Lung (tissue), 11 donors: ENCODE measurements at regions not wholly inside any gene's neighbourhood (a gene's known extent, or its start where the extent isn't known, plus 50 kb on each side); places are given as distances from the start of the nearest gene placed in this dataset.

Experiments used
- ATAC-seq: fragments of 200-7000 bp; cut with Tn5 transposase; one replicate; pipeline ENCODE4 v1.9.1; 2020; ENCODE audit warnings: moderate number of reproducible peaks; ENCODE audit not compliant: insufficient read depth, low FRiP score
- DNase-seq, 3 donors: peaks; one replicate each; pipeline ENCODE4 v3.0.0-alpha.2; 2013 to 2017
- H3K27ac ChIP-seq, 2 donors: one replicate each; pipeline ENCODE4 v1.5.1; 2013; ENCODE audit warnings: mild to moderate bottlenecking in 2 of 2, moderate library complexity in 2 of 2, control low read depth in 1 of 2, inconsistent platforms in 1 of 2, low read depth in 1 of 2, low read length in 1 of 2
- H3K27me3 ChIP-seq, 3 donors: one replicate each; pipeline ENCODE4 v1.5.1; 2013; ENCODE audit warnings: low read length in 2 of 3; ENCODE audit not compliant: control insufficient read depth in 3 of 3, insufficient read depth in 3 of 3
- H3K36me3 ChIP-seq, 4 donors: one replicate each; pipeline ENCODE4 v1.5.1; 2013; ENCODE audit warnings: low read length in 4 of 4, mild to moderate bottlenecking in 1 of 4, moderate library complexity in 1 of 4; ENCODE audit not compliant: control insufficient read depth in 4 of 4, insufficient read depth in 4 of 4
- H3K4me1 ChIP-seq, 5 donors: one replicate each; pipeline ENCODE4 v1.5.1; 2013; ENCODE audit warnings: low read length in 5 of 5, mild to moderate bottlenecking in 2 of 5, moderate library complexity in 1 of 5; ENCODE audit not compliant: control insufficient read depth in 5 of 5, insufficient read depth in 5 of 5
- H3K4me3 ChIP-seq: one replicate; pipeline ENCODE4 v1.5.1; 2013; ENCODE audit warnings: mild to moderate bottlenecking, control low read depth, moderate library complexity
- H3K9ac ChIP-seq, 2 donors: one replicate each; pipeline ENCODE4 v1.5.1; 2013; ENCODE audit warnings: low read length in 2 of 2, control low read depth in 1 of 2; ENCODE audit not compliant: insufficient read depth in 1 of 2
- H3K9me3 ChIP-seq, 4 donors: one replicate each; pipeline ENCODE4 v1.5.1; 2013; ENCODE audit warnings: low read length in 3 of 4, mild to moderate bottlenecking in 1 of 4, moderate library complexity in 1 of 4; ENCODE audit not compliant: control insufficient read depth in 4 of 4, insufficient read depth in 3 of 4
- CTCF ChIP-seq: IDR thresholded peaks from 2 replicates; pipeline ENCODE4 v1.5.1; 2012; ENCODE audit warnings: mild to moderate bottlenecking; ENCODE audit errors: control extremely low read depth, extremely low read depth
- WGBS, 2 donors: extraction: QIAGEN DNeasy Blood & Tissue Kit; methylation state at CpG; one replicate each; pipeline ENCODE4 v1.1.7; 2013; 5-methylcytosine and 5-hydroxymethylcytosine counted together
- donor health status: control.
- donor health status: control.
- donor health status: Bipolar disorder and iron deficiency.
- donor health status: healthy.
- donor health status: DM: yes; HTN: yes; CAD: no.

GRCh38 chr2:205850132-205850531, 167.8 kb downstream of the NRP2 start:
- ATAC-seq, result no peak
- peaks cover 0 to 3% (median 0%) of the 10 kb centered on the region in 3 donors for H3K27me3 ChIP-seq
- TF ChIP-seq CTCF, result no peak

DNA sequence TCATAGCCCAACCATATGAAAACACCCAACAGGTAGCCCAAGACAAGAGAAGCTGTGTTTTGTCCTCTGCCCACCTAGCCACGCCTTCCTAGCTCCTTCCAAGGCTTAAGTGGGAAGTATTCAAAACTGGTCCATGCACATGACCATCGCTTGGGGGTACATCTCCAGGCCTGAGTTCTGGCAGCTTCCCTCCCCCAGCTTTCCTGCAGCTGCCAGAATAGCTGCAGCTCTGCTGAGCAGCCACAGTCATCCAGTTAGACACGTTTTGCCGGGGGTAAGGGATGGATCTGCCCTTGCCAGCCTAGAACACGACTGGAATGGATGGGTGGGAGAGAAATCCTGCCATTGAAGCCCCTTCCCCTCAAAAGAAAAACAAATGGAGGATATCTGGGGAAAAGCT, 166.8 kb downstream of the NRP2 start:
- no peak for ATAC-seq
- peak in 2 of 3 donors; percentile 36 to 54 for DNase-seq

More at GRCh38 chr2:205850132-205850531, 167.8 kb downstream of the NRP2 start:
- H3K27ac ChIP-seq, result no peak overlapping the region
- WGBS, 2 donors, result 81 to 86% methylated on average over 5 of the region's 5 CpGs
- DNase-seq, result no peak
- H3K9ac ChIP-seq, result no peak overlapping the region
- peaks cover 0 to 13% (median 7%) of the 10 kb centered on the region in 5 donors for H3K4me1 ChIP-seq
- H3K9me3 ChIP-seq, result no peaks in the 10 kb centered on the region
- H3K36me3 ChIP-seq, result no peaks in the 10 kb centered on the region
- no peak overlapping the region for H3K4me3 ChIP-seq

DNA sequence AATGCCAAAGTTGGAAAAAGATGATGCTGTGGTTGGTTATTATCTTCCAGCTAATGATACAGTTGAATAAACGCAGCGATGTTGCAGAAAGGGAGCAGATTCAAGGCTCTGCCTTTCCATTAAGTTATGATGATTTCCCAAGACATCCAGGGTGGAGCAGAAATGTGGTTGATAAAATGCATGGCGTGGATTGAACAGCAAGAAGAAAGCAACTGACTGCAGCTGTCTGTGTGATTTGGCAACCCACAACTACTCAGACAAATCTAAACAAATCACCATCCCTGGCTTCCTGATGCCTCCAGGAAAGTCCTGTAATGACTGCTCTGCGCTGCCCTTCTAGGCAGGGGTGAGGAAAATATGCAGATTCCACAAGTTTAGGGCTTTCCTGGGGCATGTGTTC, 166.3 kb downstream of the NRP2 start:
- 55 to 57% methylated on average over 4 of the region's 4 CpGs for WGBS, 2 donors
- peak; percentile 25 to 77 (median 58) for DNase-seq
- Histone ChIP-seq H3K4me1 (peaks cover 0 to 13% (median 7%) of the 10 kb centered on the region in 5 donors), H3K9ac (no peak overlapping the region), H3K27ac (no peak overlapping the region), H3K9me3 (no peaks in the 10 kb centered on the region), H3K4me3 (no peak overlapping the region), H3K36me3 (no peaks in the 10 kb centered on the region), H3K27me3 (peaks cover 0 to 3% (median 0%) of the 10 kb centered on the region in 3 donors)
- ATAC-seq, result no peak
- TF ChIP-seq CTCF, result no peak

More for the DNA sequence above, 166.8 kb downstream of the NRP2 start:
- H3K9ac ChIP-seq, result no peak overlapping the region
- H3K4me1 ChIP-seq, result peaks cover 0 to 13% (median 7%) of the 10 kb centered on the region in 5 donors
- no peaks in the 10 kb centered on the region for H3K9me3 ChIP-seq
- 60 to 75% methylated on average over 5 of the region's 5 CpGs for WGBS, 2 donors
- H3K4me3 ChIP-seq, result no peak overlapping the region
- H3K27me3 ChIP-seq, result peaks cover 0 to 3% (median 0%) of the 10 kb centered on the region in 3 donors
- TF ChIP-seq CTCF, result no peak
- no peaks in the 10 kb centered on the region for H3K36me3 ChIP-seq
- H3K27ac ChIP-seq, result no peak overlapping the region
